ENCODE measurements at regions not wholly inside any gene's neighbourhood (a gene's known extent, or its start where the extent isn't known, plus 50 kb on each side); places are given as distances from the start of the nearest gene placed in this dataset.

DNA sequence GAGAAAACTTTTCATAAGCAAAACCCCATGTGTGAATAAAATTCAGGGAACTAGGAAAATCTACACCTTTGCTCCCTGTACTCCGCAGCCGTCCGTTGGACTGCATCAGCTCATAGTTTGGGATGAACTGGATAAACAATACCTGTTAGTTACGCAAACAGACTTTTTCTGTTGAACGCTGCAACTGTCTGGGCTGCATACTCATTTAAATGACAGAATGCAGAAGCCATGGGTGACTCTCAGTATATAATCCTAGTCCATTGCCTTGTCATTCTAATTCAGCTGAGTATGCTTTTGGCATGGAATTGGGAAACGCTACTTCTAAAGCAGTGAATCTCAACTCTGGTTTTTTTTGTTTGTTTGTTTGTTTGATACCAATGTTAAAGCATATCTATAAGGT is 151.6 kb downstream of the SLITRK1 start:
- TF ChIP-seq EZH2 (IDR thresholded peaks at IDR 0.05; ENCODE audit: low read depth, unreplicated experiment): no peak
- TF ChIP-seq, protein P1, sequence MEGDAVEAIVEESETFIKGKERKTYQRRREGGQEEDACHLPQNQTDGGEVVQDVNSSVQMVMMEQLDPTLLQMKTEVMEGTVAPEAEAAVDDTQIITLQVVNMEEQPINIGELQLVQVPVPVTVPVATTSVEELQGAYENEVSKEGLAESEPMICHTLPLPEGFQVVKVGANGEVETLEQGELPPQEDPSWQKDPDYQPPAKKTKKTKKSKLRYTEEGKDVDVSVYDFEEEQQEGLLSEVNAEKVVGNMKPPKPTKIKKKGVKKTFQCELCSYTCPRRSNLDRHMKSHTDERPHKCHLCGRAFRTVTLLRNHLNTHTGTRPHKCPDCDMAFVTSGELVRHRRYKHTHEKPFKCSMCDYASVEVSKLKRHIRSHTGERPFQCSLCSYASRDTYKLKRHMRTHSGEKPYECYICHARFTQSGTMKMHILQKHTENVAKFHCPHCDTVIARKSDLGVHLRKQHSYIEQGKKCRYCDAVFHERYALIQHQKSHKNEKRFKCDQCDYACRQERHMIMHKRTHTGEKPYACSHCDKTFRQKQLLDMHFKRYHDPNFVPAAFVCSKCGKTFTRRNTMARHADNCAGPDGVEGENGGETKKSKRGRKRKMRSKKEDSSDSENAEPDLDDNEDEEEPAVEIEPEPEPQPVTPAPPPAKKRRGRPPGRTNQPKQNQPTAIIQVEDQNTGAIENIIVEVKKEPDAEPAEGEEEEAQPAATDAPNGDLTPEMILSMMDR (conservative IDR thresholded peaks at IDR 0.05; ENCODE audit: low read depth in 2 of 2): no peak
- TF ChIP-seq, protein P2, sequence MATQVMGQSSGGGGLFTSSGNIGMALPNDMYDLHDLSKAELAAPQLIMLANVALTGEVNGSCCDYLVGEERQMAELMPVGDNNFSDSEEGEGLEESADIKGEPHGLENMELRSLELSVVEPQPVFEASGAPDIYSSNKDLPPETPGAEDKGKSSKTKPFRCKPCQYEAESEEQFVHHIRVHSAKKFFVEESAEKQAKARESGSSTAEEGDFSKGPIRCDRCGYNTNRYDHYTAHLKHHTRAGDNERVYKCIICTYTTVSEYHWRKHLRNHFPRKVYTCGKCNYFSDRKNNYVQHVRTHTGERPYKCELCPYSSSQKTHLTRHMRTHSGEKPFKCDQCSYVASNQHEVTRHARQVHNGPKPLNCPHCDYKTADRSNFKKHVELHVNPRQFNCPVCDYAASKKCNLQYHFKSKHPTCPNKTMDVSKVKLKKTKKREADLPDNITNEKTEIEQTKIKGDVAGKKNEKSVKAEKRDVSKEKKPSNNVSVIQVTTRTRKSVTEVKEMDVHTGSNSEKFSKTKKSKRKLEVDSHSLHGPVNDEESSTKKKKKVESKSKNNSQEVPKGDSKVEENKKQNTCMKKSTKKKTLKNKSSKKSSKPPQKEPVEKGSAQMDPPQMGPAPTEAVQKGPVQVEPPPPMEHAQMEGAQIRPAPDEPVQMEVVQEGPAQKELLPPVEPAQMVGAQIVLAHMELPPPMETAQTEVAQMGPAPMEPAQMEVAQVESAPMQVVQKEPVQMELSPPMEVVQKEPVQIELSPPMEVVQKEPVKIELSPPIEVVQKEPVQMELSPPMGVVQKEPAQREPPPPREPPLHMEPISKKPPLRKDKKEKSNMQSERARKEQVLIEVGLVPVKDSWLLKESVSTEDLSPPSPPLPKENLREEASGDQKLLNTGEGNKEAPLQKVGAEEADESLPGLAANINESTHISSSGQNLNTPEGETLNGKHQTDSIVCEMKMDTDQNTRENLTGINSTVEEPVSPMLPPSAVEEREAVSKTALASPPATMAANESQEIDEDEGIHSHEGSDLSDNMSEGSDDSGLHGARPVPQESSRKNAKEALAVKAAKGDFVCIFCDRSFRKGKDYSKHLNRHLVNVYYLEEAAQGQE (IDR thresholded peaks at IDR 0.05; ENCODE audit: unreplicated experiment): no peak
- no peak for TF ChIP-seq JUNB (IDR thresholded peaks at IDR 0.05; ENCODE audit: unreplicated experiment)
- TF ChIP-seq POLR2AphosphoS5 (IDR thresholded peaks at IDR 0.05; ENCODE audit: low read depth): no peak
- no peak for TF ChIP-seq EZH2phosphoT487 (IDR thresholded peaks at IDR 0.05; ENCODE audit: unreplicated experiment)
